GM21717 (cell line): ENCODE measurements at regions not wholly inside any gene's neighbourhood (a gene's known extent, or its start where the extent isn't known, plus 50 kb on each side); places are given as distances from the start of the nearest gene placed in this dataset.
"Not testable (repeated sequence)": the region's sequence is repeated elsewhere in the genome, so short reads cannot be mapped to it uniquely, and the experiment has no call there.

Experiments used
- ATAC-seq: cut with Tn5 transposase; IDR thresholded peaks from one replicate; pipeline ENCODE4 v1.9.1; 2021; ENCODE audit warnings: mild to moderate bottlenecking, moderate library complexity; ENCODE audit not compliant: unreplicated experiment

DNA sequence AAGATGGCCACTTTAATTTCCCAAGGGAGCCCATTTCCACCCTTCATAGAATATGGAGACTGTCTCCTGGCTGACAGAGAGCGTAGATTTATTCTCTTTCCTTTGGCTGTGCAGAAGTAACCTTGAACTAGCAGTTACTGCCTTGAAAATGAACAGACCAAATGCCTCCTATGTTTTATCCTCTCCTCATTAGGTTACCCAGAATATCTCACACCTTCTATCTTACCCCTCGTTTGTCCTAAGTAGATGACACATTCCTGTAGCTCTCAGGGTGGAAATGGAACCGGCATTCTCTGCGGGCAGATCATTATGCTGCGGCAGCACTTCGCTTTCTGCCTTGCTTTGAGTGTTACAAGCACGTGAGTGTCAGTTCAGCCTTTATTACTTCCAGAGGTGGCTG, 336.5 kb downstream of the DCDC2C start:
- no peak for ATAC-seq

GRCh38 chr2:4047961-4048891, 344.9 kb downstream of the DCDC2C start:
- ATAC-seq = peak; percentile 79

DNA sequence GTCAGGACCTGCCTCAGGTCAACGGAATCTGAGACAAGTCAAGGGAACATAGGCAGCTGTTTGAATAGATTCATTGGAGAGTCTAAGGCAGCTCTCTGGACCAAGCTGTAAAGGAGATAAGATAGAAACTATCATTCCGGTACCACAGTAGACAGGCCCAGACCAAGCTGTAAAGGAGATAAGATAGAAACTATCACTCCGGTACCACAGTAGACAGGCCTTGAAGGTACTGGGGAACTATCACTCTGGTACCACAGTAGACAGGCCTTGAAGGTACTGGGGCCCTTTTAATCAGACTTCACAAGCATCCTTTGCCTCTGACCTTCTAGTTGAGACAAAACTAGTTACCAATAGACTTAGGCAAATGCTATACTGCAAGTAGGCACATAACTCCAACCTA, 346.1 kb downstream of the DCDC2C start:
- ATAC-seq = no peak

DNA sequence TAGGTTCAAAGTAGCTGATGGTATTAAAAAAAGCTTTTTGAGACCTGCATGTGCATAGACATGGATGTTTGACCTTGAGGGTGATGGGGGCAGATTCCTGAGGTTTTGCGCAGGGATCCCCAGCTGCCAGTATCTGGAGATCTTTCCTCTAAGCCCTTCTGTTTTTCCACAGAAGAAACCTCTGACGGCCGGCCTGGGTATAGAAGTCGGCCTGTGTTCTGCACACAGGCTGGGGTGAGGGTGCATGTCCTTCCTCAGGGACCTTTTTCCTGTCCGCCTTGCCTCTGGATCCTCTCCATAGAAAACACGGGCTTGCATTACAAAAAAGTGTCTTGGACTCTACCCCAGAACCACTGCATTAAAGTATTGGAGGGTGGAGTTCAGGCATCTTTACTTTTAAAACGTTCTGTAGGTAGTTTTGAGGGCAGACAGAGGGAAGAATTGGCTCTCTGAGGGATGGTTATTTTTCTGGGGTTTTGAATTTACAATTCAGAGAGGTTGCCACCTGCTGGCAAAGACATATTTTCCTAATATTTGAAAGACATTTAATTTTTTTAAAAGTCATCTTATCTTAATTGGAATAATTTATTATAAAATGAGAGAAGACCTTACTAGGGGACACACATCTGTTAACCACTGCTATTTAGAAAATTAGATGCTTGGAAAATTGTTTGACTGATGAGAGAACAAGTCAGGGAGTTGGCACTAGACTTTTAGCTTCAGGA, 350.6 kb downstream of the DCDC2C start:
- ATAC-seq = no peak

GRCh38 chr2:4066217-4066616, 362.8 kb downstream of the DCDC2C start:
- no peak for ATAC-seq

DNA sequence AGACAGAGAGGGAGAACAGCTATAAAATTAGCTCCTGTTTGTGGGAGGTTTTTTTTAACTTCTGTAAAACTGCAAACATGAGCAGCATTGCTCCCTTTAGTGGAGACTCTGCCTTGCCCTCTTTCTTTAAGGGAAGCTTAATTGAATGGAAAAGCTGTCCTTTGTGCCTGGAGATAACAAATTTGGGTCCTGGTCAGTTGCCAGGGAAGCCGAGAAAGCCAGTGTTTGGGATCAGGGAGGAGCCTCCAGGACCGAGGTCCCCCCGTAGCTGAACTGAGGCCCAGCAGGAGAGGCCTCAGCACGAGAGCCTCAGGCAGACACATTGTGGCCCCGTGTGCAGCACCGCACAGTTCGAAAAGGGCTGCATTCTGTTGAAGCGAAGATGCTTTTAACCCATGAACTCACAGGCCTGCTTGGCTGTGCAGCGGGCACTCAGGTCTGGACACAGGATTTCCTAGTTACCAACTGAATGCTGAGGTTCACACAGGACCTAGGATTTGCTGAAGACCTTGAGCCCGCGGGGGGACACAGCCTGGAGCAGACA, 369.7 kb downstream of the DCDC2C start:
- ATAC-seq = no peak

DNA sequence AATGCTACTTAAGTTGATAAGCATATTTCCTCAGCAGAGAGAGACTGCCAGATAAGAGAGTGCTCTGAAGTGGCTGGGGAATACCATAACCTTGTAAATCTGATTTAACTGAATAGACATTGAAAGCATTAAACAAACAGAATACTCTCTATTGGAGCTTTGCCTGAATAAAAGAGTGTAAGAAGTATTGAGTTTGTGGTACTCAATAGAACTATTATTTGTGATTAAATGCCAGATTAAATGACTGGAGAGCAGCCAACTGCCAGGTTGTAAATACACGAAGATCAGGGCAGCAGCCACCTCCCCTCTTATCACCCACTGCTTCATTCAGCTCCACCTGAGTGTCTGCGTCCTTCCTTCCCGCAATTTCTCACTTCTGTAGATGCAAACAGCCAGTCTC, 373.6 kb downstream of the DCDC2C start:
- no peak for ATAC-seq

GRCh38 chr2:4085186-4085585, 381.8 kb downstream of the DCDC2C start:
- ATAC-seq = no peak

GRCh38 chr2:4090668-4091630, 387.6 kb downstream of the DCDC2C start:
- no peak for ATAC-seq

GRCh38 chr2:4091869-4092268, 388.5 kb downstream of the DCDC2C start:
- ATAC-seq = no peak

DNA sequence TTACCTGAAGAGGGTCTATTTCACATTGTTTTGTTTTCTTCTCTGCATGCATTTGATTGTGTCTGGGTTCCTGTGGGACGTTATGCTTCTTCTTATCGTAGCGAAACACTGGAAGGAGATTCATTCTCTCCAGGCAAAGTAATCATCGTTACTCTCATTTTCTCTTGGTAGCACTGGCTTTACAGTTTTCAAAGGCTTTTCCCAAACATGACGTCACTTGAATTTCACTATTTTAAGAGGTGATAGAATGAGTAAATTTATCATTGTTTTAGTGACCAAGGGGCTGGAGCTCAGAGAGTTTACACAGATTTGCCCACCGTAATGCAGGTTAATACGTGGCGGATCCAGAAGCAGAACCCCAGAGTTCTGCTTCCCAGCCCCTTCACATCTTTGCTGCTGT, 391.4 kb downstream of the DCDC2C start:
- no peak for ATAC-seq

DNA sequence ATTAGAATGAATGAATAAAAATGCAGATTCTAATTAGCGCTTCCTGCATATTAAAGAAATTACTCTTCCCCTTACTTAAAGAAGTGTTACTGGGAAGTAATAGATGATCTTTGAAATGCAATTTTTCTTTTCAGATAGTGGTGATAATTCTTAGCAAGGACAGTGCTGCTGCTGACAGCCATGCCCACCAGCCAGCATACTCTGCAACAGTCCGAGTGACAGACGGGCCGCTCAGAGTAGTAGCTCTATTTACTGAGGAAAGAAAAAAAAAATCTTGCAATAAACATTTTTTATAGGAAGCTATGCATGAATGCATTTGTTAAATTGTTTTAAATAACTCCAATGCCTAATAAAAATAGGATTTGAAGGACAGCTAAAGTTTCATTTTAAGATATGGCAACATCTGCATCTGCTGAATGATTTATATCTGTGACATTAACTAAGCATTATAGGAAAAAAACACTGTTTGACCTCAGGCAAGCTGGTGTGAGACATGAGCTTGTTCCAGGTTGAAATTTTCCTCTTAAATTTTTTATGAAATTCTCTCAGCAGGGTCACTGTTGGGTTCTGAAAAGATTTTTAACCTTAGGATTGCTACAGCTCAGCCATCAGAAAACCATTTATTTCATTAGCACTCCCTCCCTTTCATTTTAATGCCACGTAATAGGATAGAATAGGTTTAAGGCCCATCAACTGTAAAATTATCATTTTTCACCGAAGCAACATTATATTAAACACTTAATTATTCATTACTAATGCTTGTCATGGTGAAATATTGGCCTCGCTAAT, 393.8 kb downstream of the DCDC2C start:
- no peak for ATAC-seq

- ATAC-seq = no peak
Observed at GRCh38 chr2:4098137-4098536, 394.8 kb downstream of the DCDC2C start.

DNA sequence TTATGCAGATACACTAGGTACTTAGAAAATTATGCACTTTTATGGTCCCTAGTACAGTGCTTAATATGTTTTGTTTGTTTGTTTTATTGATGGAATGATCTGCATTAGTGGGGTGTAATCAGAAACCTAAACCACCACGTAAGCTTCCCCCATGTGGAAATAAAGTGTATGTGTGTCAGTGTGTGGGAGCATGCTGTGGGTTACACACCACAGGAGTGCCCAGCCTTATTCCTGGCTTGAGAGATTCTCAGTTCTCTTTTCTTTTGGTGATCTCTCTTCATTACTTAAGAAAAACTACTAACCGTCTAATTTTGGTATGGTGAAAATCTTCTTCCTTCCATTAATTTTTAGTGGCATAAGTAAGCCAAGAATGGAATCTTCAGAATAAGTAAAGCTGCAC, 398.6 kb downstream of the DCDC2C start:
- no peak for ATAC-seq

DNA sequence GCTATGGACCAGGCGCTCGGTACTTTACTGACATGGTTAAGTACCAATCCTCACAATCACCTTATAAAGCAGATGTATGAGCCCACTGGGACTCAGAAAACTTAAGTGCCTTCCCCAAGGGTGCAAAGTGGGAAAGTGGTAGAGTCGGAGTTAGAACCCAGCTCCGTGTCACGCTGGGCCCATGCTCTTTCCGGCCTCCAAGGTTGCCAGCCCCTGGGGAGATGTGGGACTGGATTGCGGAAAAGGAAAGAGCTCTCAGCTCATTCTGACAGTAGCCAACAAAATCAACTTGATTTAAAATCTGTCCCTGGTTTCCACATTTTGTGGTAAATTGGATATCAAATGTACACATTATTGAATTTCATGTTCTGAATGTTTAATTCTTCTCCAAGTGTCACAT, 403.8 kb downstream of the DCDC2C start:
- no peak for ATAC-seq

GRCh38 chr2:4110273-4110672, 406.9 kb downstream of the DCDC2C start:
- ATAC-seq = no peak

GRCh38 chr2:4115435-4115834, 412.1 kb downstream of the DCDC2C start:
- ATAC-seq = not testable (repeated sequence)

- ATAC-seq = no peak
Observed at GRCh38 chr2:4122726-4123125, 419.4 kb downstream of the DCDC2C start.

DNA sequence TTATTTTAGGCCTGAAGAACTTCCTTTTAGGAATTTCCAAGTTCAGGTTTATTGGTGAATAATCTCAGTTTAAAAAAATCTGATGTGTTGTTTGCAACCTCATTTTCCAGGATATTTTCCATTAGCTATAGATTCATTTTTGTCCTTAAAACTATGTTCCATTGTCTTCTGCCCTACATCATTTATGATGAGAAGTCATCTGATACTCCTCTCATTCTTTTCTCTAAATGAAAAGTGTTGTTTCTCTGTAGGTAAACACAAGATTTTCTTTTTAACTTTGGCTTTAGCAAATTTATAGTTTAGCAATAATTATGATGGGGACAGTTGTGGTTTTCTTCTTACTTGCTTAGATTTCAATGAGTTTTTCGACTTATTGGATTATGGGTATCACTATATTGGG, 427.3 kb downstream of the DCDC2C start:
- no peak for ATAC-seq
